PC-3 (cell line): ENCODE measurements at regions not wholly inside any gene's neighbourhood (a gene's known extent, or its start where the extent isn't known, plus 50 kb on each side); places are given as distances from the start of the nearest gene placed in this dataset.
"Not testable (repeated sequence)": the region's sequence is repeated elsewhere in the genome, so short reads cannot be mapped to it uniquely, and the experiment has no call there.

Experiments used
- ATAC-seq: fragments of 200-7000 bp; cut with Tn5 transposase; 2 replicates; pipeline ENCODE4 v1.9.1; 2020; ENCODE audit warnings: mild to moderate bottlenecking, moderate library complexity
- BruUV-seq: library from RNA; stranded (reverse); fragments of 400-500 nt; replicated peaks from 2 replicates; lab custom pipeline; 2021; lab: Mats Ljungman, UMichigan
- CTCF ChIA-PET: fragments of 300-600 bp; sonication (Branson Sonifier 250); formaldehyde crosslinking; loops from one replicate; lab custom pipeline; 2022; ENCODE audit warnings: antibody characterized with exemption; lab: Charles Lee
- POLR2A ChIA-PET: fragments of 300-600 bp; sonication (Branson Sonifier 250); formaldehyde crosslinking; loops from one replicate; lab custom pipeline; 2022; ENCODE audit warnings: antibody characterized with exemption; ENCODE audit not compliant: unreplicated experiment; lab: Charles Lee
- DNase-seq: peaks from one replicate; pipeline ENCODE4 v3.0.0-alpha.2; 2015
- H2AFZ ChIP-seq: fragments of 300-600 bp; sonication (generic); 2 replicates; pipeline ENCODE4 v1.6.0; 2016; ENCODE audit warnings: antibody characterized with exemption, low read length
- H3F3A ChIP-seq: fragments of 300-600 bp; sonication (generic); one replicate; pipeline ENCODE4 v1.6.0; 2017; ENCODE audit warnings: antibody characterized with exemption, low read length, control low read depth, mild to moderate bottlenecking; ENCODE audit not compliant: unreplicated experiment
- H3K27ac ChIP-seq: fragments of 300-600 bp; sonication (generic); 2 replicates; pipeline ENCODE4 v1.5.1; 2016; ENCODE audit warnings: mild to moderate bottlenecking, low read length
- H3K27me3 ChIP-seq: fragments of 300-600 bp; sonication (generic); 2 replicates; pipeline ENCODE4 v1.6.1; 2016; ENCODE audit warnings: low read length, mixed read lengths
- H3K36me3 ChIP-seq: fragments of 300-600 bp; sonication (generic); 2 replicates; pipeline ENCODE4 v1.6.1; 2016; ENCODE audit warnings: low read depth, mixed run types, low read length, mixed read lengths
- H3K4me1 ChIP-seq: fragments of 300-600 bp; sonication (generic); 2 replicates; pipeline ENCODE4 v1.5.1; 2016; ENCODE audit warnings: low read length; ENCODE audit not compliant: insufficient read depth
- H3K4me2 ChIP-seq: fragments of 300-600 bp; sonication (generic); 2 replicates; pipeline ENCODE4 v1.6.0; 2016; ENCODE audit warnings: low read length
- H3K4me3 ChIP-seq: fragments of 300-600 bp; sonication (generic); 2 replicates; pipeline ENCODE4 v1.5.1; 2016; ENCODE audit warnings: mild to moderate bottlenecking, low read length, mixed read lengths
- H3K79me2 ChIP-seq: fragments of 300-600 bp; sonication (generic); 2 replicates; pipeline ENCODE4 v1.6.1; 2017; ENCODE audit warnings: low read length, mixed read lengths
- H3K9ac ChIP-seq: fragments of 300-600 bp; sonication (generic); 2 replicates; pipeline ENCODE4 v1.6.0; 2016; ENCODE audit warnings: mild to moderate bottlenecking, low read length
- H3K9me2 ChIP-seq: fragments of 300-600 bp; sonication (generic); replicated peaks from 2 replicates; pipeline ENCODE4 v1.6.1; 2016; ENCODE audit warnings: mixed run types, low read length, mixed read lengths
- H3K9me3 ChIP-seq: fragments of 300-600 bp; sonication (generic); 2 replicates; pipeline ENCODE4 v1.6.1; 2016; ENCODE audit warnings: low read length, mixed read lengths
- H4K20me1 ChIP-seq: fragments of 300-600 bp; sonication (generic); 2 replicates; pipeline ENCODE4 v1.6.1; 2016; ENCODE audit warnings: low read length, mixed read lengths
- intact Hi-C: fragments of 100-400 bp; cut with micrococcal nuclease; formaldehyde crosslinking; loops from 2 replicates; pipeline ENCODE4 v1.9.0; 2023

GRCh38 chr22:11608486-11608885 is 3919.5 kb upstream of the OR11H1 start:
- ATAC-seq, H2AFZ ChIP-seq, H3K9me3 ChIP-seq, H3K4me3 ChIP-seq, H3K9me2 ChIP-seq, H3K4me2 ChIP-seq, H3K36me3 ChIP-seq, H3K4me1 ChIP-seq, H3K9ac ChIP-seq, CTCF ChIA-PET, DNase-seq, POLR2A ChIA-PET, H4K20me1 ChIP-seq, H3K27ac ChIP-seq, BruUV-seq, intact Hi-C loops, H3K79me2 ChIP-seq, H3K27me3 ChIP-seq, H3F3A ChIP-seq: not testable (repeated sequence)

DNA sequence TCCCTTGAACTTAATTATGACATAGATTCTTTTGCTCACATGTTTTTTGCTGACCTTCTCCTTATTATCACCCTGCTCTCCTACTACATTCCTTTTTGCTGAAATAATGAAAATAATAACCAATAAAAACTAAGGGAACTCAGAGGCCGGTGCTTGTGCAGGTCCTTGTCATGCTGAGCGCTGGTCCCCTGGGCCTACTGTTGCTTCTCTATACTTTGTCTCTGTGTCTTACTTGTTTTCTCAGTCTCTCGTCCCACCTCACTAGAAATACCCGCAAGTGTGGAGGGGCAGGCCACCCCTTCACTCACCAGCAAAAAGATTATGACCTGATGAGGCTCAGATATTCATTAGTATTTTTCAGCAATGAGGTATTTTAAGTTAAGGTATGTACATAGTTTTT is 3918.8 kb upstream of the OR11H1 start:
- H2AFZ ChIP-seq, H3K4me3 ChIP-seq, H3K36me3 ChIP-seq, BruUV-seq, H3K9me2 ChIP-seq, POLR2A ChIA-PET, H3K9ac ChIP-seq, H4K20me1 ChIP-seq, intact Hi-C loops, H3K27me3 ChIP-seq, H3K27ac ChIP-seq, DNase-seq, ATAC-seq, H3K79me2 ChIP-seq, H3K4me2 ChIP-seq, H3K9me3 ChIP-seq, H3K4me1 ChIP-seq, CTCF ChIA-PET, H3F3A ChIP-seq: not testable (repeated sequence)

DNA sequence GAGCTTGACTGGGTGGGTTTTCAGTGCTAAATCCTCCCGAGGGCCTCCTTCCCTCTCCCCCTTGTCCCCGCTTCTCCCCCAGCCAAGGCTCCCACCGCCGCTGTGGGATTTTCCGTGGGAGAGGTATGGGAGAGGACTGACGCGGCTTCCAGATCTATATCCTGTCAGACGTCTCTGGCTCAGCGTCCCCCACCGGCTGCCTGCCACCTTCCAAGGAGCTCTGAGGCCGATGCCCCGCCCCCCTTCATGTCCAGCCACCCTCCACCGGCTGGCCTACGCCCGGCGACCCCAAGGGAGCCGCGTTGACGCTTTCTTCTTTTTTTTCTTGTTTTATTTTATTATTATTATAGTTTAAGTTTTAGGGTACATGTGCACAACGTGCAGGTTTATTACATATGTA is 3916.7 kb upstream of the OR11H1 start:
- H2AFZ ChIP-seq, ATAC-seq, H4K20me1 ChIP-seq, POLR2A ChIA-PET, H3K79me2 ChIP-seq, H3F3A ChIP-seq, CTCF ChIA-PET, H3K4me2 ChIP-seq, intact Hi-C loops, H3K36me3 ChIP-seq, DNase-seq, BruUV-seq, H3K27ac ChIP-seq, H3K4me3 ChIP-seq, H3K9ac ChIP-seq, H3K27me3 ChIP-seq, H3K9me3 ChIP-seq, H3K9me2 ChIP-seq, H3K4me1 ChIP-seq: not testable (repeated sequence)

DNA sequence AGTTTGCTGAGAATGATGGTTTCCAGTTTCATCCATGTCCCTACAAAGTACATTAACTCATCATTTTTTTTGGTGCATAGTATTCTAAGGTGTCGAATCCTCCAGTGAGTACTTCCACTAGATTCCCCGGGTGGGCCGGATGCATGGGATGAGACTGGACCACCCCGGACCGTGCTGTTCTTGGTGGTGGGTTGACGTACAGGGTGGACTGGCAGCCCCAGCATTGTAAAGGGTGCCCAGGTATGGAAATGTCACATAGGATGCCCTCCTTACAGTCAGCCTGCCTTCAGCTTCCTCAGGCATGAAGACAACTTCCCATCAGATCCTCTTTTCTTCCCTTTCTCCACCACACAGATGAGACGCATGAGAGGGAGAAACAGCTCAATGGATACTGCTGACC is 3916.1 kb upstream of the OR11H1 start:
- H3K79me2 ChIP-seq, H3K9me3 ChIP-seq, H3K36me3 ChIP-seq, DNase-seq, H3K9ac ChIP-seq, H3K27me3 ChIP-seq, intact Hi-C loops, H3K4me1 ChIP-seq, CTCF ChIA-PET, H4K20me1 ChIP-seq, H3K4me3 ChIP-seq, H3F3A ChIP-seq, H3K9me2 ChIP-seq, H2AFZ ChIP-seq, POLR2A ChIA-PET, H3K27ac ChIP-seq, H3K4me2 ChIP-seq, BruUV-seq, ATAC-seq: not testable (repeated sequence)

DNA sequence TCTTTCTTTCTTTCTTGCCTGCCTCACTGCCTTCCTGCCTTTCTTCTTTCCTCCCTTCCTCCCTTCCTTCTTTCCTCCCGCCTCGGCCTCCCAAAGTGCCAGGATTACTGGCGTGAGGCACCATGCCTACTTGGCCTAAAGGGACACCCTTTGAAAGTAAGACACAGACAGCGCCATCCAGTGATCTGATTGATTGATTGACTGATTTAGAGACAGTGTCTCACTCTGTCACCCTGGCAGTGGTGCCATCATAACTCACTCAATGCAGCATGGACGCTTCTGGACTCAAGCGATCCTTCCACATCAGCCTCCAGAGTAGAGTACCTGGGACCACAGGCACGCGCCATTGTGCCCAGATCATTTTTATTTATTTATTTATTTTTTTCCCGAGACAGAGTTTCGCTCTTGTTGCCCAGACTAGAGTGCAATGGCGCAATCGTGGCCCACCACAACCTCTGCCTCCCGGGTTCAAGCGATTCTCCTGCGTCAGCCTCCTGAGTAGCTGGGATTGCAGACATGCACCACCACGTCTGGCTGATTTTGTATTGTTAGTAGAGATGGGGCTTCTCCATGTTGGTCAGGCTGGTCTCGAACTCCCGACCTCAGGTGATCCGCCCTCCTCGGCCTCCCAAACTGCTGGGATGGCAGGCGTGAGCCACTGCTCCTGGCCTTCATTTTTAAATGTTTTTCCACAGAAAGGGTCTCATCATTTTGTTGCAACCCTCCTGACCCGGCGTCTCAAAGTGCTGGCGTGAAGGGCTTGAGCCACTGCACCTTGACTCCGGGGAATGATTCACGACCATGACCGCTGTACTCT is 3914.7 kb upstream of the OR11H1 start:
- H3K36me3 ChIP-seq, H3K9me3 ChIP-seq, H3K9me2 ChIP-seq, H3K9ac ChIP-seq, H3K79me2 ChIP-seq, intact Hi-C loops, ATAC-seq, H3K4me1 ChIP-seq, H3K27ac ChIP-seq, POLR2A ChIA-PET, H3K4me2 ChIP-seq, H2AFZ ChIP-seq, H3F3A ChIP-seq, H3K27me3 ChIP-seq, DNase-seq, CTCF ChIA-PET, H3K4me3 ChIP-seq, H4K20me1 ChIP-seq, BruUV-seq: not testable (repeated sequence)
